Common myeloid progenitor, CD34-positive (primary cell): ENCODE measurements at regions not wholly inside any gene's neighbourhood (a gene's known extent, or its start where the extent isn't known, plus 50 kb on each side); places are given as distances from the start of the nearest gene placed in this dataset.
A peak's percentile ranks its signal among the peaks of the same experiment; 100 is the strongest.

Source experiments
- CTCF ChIA-PET: fragments of 350-600 bp; sonication (Branson Sonifier 250); formaldehyde crosslinking; loops from one replicate; lab custom pipeline; 2021; ENCODE audit warnings: antibody characterized with exemption; lab: Charles Lee
- POLR2A ChIA-PET: fragments of 350-600 bp; sonication (Branson Sonifier 250); formaldehyde crosslinking; loops from one replicate; lab custom pipeline; 2021; ENCODE audit warnings: antibody characterized with exemption; lab: Charles Lee
- DNase-seq, 3 donors: peaks; one replicate each; pipeline versions ENCODE4 v3.0.0 to v3.0.0-alpha.2; 2013
- H3K27ac ChIP-seq, 2 experiments: 1 replicate in 1 of 2; 2 replicates in 1 of 2; pipeline ENCODE4 v1.7.0; 2013; ENCODE audit warnings: inconsistent platforms in 2 of 2, low read length in 2 of 2, mild to moderate bottlenecking in 2 of 2, low read depth in 1 of 2, moderate library complexity in 1 of 2; ENCODE audit not compliant: severe bottlenecking in 2 of 2, insufficient read depth in 1 of 2, poor library complexity in 1 of 2
- H3K27me3 ChIP-seq, 5 experiments: replicated peaks in 2 of 5; 1 replicate in 3 of 5; 2 replicates in 2 of 5; pipeline versions ENCODE4 v1.6.1 to v1.7.0; 2013; ENCODE audit warnings: low read length in 4 of 5, mild to moderate bottlenecking in 2 of 5, moderate library complexity in 2 of 5, inconsistent platforms in 1 of 5; ENCODE audit not compliant: insufficient read depth in 5 of 5, control insufficient read depth in 4 of 5
- H3K36me3 ChIP-seq, 4 experiments: 1 replicate in 2 of 4; 2 replicates in 2 of 4; pipeline versions ENCODE4 v1.6.1 to v1.7.0; 2013; ENCODE audit warnings: low read length in 3 of 4, control low read depth in 1 of 4, mild to moderate bottlenecking in 1 of 4; ENCODE audit not compliant: control insufficient read depth in 4 of 4, insufficient read depth in 4 of 4
- H3K4me1 ChIP-seq, 4 experiments: 1 replicate in 3 of 4; 2 replicates in 1 of 4; pipeline versions ENCODE4 v1.6.1 to v1.7.1; 2013; ENCODE audit warnings: low read length in 3 of 4, mild to moderate bottlenecking in 3 of 4, control low read depth in 1 of 4, inconsistent platforms in 1 of 4, moderate library complexity in 1 of 4; ENCODE audit not compliant: control insufficient read depth in 4 of 4, insufficient read depth in 4 of 4; ENCODE audit errors: control extremely low read depth in 1 of 4
- H3K4me3 ChIP-seq, 7 experiments: 1 replicate in 4 of 7; 2 replicates in 3 of 7; pipeline versions ENCODE4 v1.5.1 to v1.7.0; 2013; ENCODE audit warnings: mild to moderate bottlenecking in 7 of 7, low read length in 6 of 7, moderate library complexity in 6 of 7, inconsistent platforms in 2 of 7, low read depth in 2 of 7, control low read depth in 1 of 7; ENCODE audit not compliant: insufficient read depth in 4 of 7, control insufficient read depth in 1 of 7; ENCODE audit errors: extremely low read depth in 1 of 7
- H3K9me3 ChIP-seq, 5 experiments: 1 replicate in 4 of 5; 2 replicates in 1 of 5; pipeline versions ENCODE4 v1.6.1 to v1.7.1; 2013; ENCODE audit warnings: low read length in 4 of 5, mild to moderate bottlenecking in 2 of 5, inconsistent platforms in 1 of 5, low read depth in 1 of 5, moderate library complexity in 1 of 5; ENCODE audit not compliant: control insufficient read depth in 4 of 5, insufficient read depth in 2 of 5; ENCODE audit errors: control extremely low read depth in 1 of 5
- WGBS: methylation state at CpG from one replicate; pipeline ENCODE4 v1.1.5; 2013; ENCODE audit not compliant: insufficient coverage; 5-methylcytosine and 5-hydroxymethylcytosine counted together

GRCh38 chr2:126990200-126990599 lies 91.5 kb downstream of the TEX51 start:
- ChIA-PET CTCF (interaction anchor here (1.3 kb wide), 1 partner anchor 18 kb away, joined by 3 read pairs; no protein-coding TSS in a partner anchor), POLR2A (no interaction called here)
- H3K9me3 ChIP-seq: peaks cover 0 to 14% (median 0%) of the 10 kb centered on the region in 5 experiments
- no peaks in the 10 kb centered on the region for H3K36me3 ChIP-seq
- H3K27me3 ChIP-seq: no peaks in the 10 kb centered on the region
- H3K4me3 ChIP-seq: no peak overlapping the region
- WGBS: 100% methylated on average over 1 of the region's 2 CpGs
- peaks cover 0 to 11% (median under 1%) of the 10 kb centered on the region in 4 experiments for H3K4me1 ChIP-seq
- no peak overlapping the region for H3K27ac ChIP-seq
- no peak for DNase-seq

GRCh38 chr2:126990605-126991532 lies 92.2 kb downstream of the TEX51 start:
- ChIA-PET CTCF (interaction anchor here (1.3 kb wide), 1 partner anchor 18 kb away, joined by 3 read pairs; no protein-coding TSS in a partner anchor), POLR2A (no interaction called here)
- H3K4me3 ChIP-seq: peak overlapping the region in 1 of 7 experiments; percentile 14
- no peaks in the 10 kb centered on the region for H3K36me3 ChIP-seq
- 82% methylated on average over 8 of the region's 12 CpGs for WGBS
- peaks cover 0 to 14% (median 0%) of the 10 kb centered on the region in 5 experiments for H3K9me3 ChIP-seq
- peaks cover 0 to 17% (median 3%) of the 10 kb centered on the region in 4 experiments for H3K4me1 ChIP-seq
- no peaks in the 10 kb centered on the region for H3K27me3 ChIP-seq
- peak in 1 of 3 donors; percentile 27 for DNase-seq
- no peak overlapping the region for H3K27ac ChIP-seq

DNA sequence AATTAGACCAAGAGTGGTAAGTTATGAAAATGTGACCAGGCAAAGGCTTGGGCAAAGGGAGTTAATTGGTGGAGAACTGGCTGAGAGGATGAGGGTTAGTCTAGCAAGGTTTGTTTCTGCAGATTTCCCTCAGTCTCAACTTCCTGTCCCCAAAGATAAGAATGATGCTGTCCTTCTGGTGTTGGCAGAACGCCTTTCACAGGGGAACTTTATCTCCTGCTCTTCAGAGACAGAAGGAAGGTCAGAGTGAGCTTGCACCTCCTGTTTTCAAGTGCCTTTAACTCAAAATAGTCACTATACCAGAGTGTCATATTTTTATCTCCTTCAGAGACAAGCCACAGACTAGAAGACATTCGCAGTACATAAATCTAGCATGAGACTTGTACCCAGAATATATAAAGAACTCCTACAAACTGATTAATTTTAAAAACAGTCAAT lies 95.7 kb downstream of the TEX51 start:
- H3K27ac ChIP-seq: no peak overlapping the region
- 0% methylated on average over 1 of the region's 2 CpGs for WGBS
- POLR2A ChIA-PET: no interaction called here

DNA sequence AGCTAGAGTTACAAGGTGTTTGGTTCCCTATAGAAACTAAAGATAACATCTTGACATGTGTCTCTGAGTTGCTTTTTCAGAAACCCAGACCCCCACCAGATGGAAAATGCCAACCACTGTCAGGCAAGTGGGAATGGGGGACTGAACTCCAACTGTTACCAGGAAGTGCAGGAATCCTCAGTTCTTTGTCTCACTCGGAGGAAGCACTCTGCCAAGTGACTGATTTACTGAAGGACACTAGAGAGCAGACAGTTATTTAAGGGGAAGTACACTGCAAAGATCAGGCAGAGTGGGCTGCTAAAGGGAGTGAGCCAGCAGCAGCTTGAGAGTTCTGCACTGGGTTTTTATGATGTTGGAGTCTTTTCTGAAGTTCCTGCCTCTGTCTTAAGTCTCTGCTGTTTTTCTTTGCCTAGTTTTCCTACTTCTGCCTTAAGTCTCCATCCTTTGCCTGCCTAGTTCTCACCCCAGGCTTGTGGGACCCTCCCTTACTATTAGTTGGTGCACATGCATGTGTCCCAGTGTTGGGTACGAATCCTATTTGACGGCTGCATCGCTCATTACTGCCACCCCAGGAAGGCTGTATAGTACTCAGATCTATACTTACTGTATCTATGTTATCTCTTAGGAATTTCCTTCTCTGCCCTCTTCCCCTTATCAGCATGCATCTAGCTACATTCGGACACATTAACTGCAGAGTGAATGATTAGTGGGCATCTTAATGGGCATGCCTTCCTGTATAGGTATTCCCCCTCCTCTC lies 97.1 kb downstream of the TEX51 start:
- H3K27ac ChIP-seq: no peak overlapping the region
- peak overlapping the region in 1 of 7 experiments; percentile 30 for H3K4me3 ChIP-seq
- CTCF ChIA-PET: interaction anchor here (0.6 to 1.1 kb wide), 3 partner anchors 18 to 24 kb away, joined by 3 read pairs; no protein-coding TSS in a partner anchor
- H3K4me1 ChIP-seq: peaks cover 0 to 25% (median 7%) of the 10 kb centered on the region in 4 experiments
- H3K27me3 ChIP-seq: no peaks in the 10 kb centered on the region
- POLR2A ChIA-PET: no interaction called here
- peak; percentile 6 to 79 (median 57) for DNase-seq
- no peaks in the 10 kb centered on the region for H3K36me3 ChIP-seq
- peaks cover 0 to 6% (median 0%) of the 10 kb centered on the region in 5 experiments for H3K9me3 ChIP-seq
- WGBS: 34% methylated on average over 2 of the region's 5 CpGs

More for the DNA sequence above, 95.7 kb downstream of the TEX51 start:
- Histone ChIP-seq H3K9me3 (peaks cover 0 to 14% (median 0%) of the 10 kb centered on the region in 5 experiments), H3K4me3 (no peak overlapping the region), H3K36me3 (no peaks in the 10 kb centered on the region), H3K4me1 (peaks cover 0 to 25% (median 7%) of the 10 kb centered on the region in 4 experiments), H3K27me3 (no peaks in the 10 kb centered on the region)
- peak; percentile 9 to 54 (median 36) for DNase-seq
- CTCF ChIA-PET: no interaction called here

DNA sequence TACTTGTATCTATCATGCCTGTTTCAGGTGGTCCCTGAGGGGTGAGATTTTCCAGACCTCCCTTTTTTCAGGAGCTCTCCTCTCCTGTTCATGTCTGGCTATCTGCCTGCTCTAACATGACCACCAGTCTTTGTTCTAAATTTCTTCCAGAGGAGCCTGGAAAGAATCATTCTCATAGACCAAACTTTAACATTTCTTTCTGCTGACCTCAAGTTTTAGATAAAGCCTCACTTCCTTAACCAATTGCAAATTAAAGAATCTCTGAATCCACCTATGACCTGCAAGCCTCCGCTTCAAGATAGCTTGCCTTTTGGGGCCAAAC lies 97.6 kb downstream of the TEX51 start:
- no peak for DNase-seq
- ChIA-PET CTCF (interaction anchor here (0.6 to 1.1 kb wide), 2 partner anchors 18 to 24 kb away, joined by 3 read pairs; no protein-coding TSS in a partner anchor), POLR2A (no interaction called here)
- H3K4me1 ChIP-seq: peaks cover 0 to 20% (median 7%) of the 10 kb centered on the region in 4 experiments
- H3K27me3 ChIP-seq: no peaks in the 10 kb centered on the region
- peaks cover 0 to 2% (median 0%) of the 10 kb centered on the region in 5 experiments for H3K9me3 ChIP-seq
- WGBS: 82% methylated on average over 1 of the region's 1 CpG
- no peaks in the 10 kb centered on the region for H3K36me3 ChIP-seq
- no peak overlapping the region for H3K27ac ChIP-seq
- no peak overlapping the region for H3K4me3 ChIP-seq
